ENCODE measurements at regions not wholly inside any gene's neighbourhood (a gene's known extent, or its start where the extent isn't known, plus 50 kb on each side); places are given as distances from the start of the nearest gene placed in this dataset.
A peak's percentile ranks its signal among the peaks of the same experiment; 100 is the strongest.

DNA sequence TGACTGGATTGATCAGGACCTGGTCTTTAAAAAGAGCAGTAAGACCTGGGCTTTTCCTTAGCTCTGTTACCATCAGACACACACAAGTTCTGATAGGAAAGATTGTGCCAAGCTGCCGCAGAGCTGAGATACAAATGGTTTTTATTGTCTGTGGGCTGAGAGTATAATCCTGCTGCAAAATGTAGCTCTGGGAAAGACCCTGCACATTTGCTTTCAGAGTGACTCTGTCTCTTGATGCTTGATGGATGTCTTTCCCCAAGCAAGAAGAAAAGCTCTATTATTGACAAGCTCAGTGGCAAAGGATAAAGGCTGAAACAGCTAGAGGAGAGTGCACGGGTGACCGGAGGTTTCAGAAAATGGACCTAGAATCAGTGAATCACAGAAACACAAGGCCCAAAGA is 95.3 kb upstream of the PARD3B start:
- Histone ChIP-seq H3K4me2 (no peak overlapping the region), H3K9me3 (no peaks in the 10 kb centered on the region), H3K27ac (no peak overlapping the region), H3K4me3 (no peak overlapping the region), H3K4me1 (peaks cover 27% of the 10 kb centered on the region)
- 89% methylated on average over 3 of the region's 3 CpGs for WGBS (ENCODE audit: missing lambda C conversion rate)
- ChIA-PET CTCF (no interaction called here), POLR2A (no interaction called here)
- no peak for FAIRE-seq
- no peak for TF ChIP-seq HOXB13 (CRISPR knock-in tag; IDR thresholded peaks at IDR 0.05; ENCODE audit: low read depth)
- TF ChIP-seq CEBPB (IDR thresholded peaks at IDR 0.05): no peak
- TF ChIP-seq NFE2L2 (conservative IDR thresholded peaks at IDR 0.05; ENCODE audit: low read length): no peak
- TF ChIP-seq, protein P1, sequence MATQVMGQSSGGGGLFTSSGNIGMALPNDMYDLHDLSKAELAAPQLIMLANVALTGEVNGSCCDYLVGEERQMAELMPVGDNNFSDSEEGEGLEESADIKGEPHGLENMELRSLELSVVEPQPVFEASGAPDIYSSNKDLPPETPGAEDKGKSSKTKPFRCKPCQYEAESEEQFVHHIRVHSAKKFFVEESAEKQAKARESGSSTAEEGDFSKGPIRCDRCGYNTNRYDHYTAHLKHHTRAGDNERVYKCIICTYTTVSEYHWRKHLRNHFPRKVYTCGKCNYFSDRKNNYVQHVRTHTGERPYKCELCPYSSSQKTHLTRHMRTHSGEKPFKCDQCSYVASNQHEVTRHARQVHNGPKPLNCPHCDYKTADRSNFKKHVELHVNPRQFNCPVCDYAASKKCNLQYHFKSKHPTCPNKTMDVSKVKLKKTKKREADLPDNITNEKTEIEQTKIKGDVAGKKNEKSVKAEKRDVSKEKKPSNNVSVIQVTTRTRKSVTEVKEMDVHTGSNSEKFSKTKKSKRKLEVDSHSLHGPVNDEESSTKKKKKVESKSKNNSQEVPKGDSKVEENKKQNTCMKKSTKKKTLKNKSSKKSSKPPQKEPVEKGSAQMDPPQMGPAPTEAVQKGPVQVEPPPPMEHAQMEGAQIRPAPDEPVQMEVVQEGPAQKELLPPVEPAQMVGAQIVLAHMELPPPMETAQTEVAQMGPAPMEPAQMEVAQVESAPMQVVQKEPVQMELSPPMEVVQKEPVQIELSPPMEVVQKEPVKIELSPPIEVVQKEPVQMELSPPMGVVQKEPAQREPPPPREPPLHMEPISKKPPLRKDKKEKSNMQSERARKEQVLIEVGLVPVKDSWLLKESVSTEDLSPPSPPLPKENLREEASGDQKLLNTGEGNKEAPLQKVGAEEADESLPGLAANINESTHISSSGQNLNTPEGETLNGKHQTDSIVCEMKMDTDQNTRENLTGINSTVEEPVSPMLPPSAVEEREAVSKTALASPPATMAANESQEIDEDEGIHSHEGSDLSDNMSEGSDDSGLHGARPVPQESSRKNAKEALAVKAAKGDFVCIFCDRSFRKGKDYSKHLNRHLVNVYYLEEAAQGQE (IDR thresholded peaks at IDR 0.05): no peak
- no peak for DNase-seq (ENCODE audit: low read depth in 1 of 2, low spot score in 1 of 2)
- ATAC-seq: no peak

DNA sequence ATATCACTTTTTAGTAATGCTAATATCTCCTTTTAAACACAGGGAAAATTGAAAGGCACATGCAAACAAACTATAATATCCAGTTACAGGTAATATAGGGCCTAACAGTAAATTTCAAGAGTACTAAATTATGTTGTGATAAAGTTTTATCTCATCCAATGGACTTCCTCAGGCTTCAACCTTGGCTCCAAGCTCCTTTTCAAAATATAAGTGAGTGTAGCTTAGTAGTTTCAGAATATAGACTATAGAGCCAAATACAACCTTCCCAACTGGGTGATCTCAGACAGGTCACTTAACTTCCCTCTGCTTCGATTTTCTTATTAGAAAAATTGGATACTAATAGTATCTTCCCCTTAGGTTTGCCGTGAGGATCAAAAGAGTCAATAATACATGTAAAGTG is 93.5 kb upstream of the PARD3B start:
- ATAC-seq (no peak), DNase-seq (ENCODE audit: low read depth in 1 of 2, low spot score in 1 of 2) (no peak), FAIRE-seq (no peak)
- Histone ChIP-seq H3K9me3 (no peaks in the 10 kb centered on the region), H3K4me1 (peaks cover 27% of the 10 kb centered on the region), H3K4me2 (peak overlapping the region; percentile 83), H3K4me3 (no peak overlapping the region), H3K27ac (peak overlapping the region; percentile 3 to 59; a peak in 2 of 6 replicates)
- CTCF ChIA-PET: interaction anchor here (1.0 kb wide), 1 partner anchor 10 kb away, joined by 4 read pairs; no protein-coding TSS in a partner anchor
- WGBS (ENCODE audit: missing lambda C conversion rate): 52% methylated on average over 2 of the region's 2 CpGs
- TF ChIP-seq, protein P2, sequence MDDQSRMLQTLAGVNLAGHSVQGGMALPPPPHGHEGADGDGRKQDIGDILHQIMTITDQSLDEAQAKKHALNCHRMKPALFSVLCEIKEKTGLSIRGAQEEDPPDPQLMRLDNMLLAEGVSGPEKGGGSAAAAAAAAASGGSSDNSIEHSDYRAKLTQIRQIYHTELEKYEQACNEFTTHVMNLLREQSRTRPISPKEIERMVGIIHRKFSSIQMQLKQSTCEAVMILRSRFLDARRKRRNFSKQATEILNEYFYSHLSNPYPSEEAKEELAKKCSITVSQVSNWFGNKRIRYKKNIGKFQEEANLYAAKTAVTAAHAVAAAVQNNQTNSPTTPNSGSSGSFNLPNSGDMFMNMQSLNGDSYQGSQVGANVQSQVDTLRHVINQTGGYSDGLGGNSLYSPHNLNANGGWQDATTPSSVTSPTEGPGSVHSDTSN (IDR thresholded peaks at IDR 0.05): no peak
- TF ChIP-seq ZNF302 (CRISPR knock-in tag; IDR thresholded peaks at IDR 0.05) (no peak), TP53 (CRISPR knock-in tag; IDR thresholded peaks at IDR 0.05) (no peak), TFCP2L1 (CRISPR knock-in tag; IDR thresholded peaks at IDR 0.05) (no peak), HOXA7 (CRISPR knock-in tag; IDR thresholded peaks at IDR 0.05) (no peak), PHF8 (IDR thresholded peaks at IDR 0.05; ENCODE audit: borderline replicate concordance, low read depth) (no peak), ZC3H11A (IDR thresholded peaks at IDR 0.05) (no peak), NPAS2 (CRISPR knock-in tag; IDR thresholded peaks at IDR 0.05; ENCODE audit: borderline replicate concordance) (no peak), HOXB13 (CRISPR knock-in tag; IDR thresholded peaks at IDR 0.05; ENCODE audit: low read depth) (no peak), CHD4 (IDR thresholded peaks at IDR 0.05; ENCODE audit: borderline replicate concordance) (no peak), RNF2 (IDR thresholded peaks at IDR 0.05; ENCODE audit: borderline replicate concordance, low read depth) (no peak), HOXB5 (CRISPR knock-in tag; IDR thresholded peaks at IDR 0.05) (no peak), RFX5 (IDR thresholded peaks at IDR 0.05) (no peak), KDM5A (IDR thresholded peaks at IDR 0.05) (no peak), HEYL (CRISPR knock-in tag; IDR thresholded peaks at IDR 0.05) (no peak), GATA3 (IDR thresholded peaks at IDR 0.05; ENCODE audit: borderline replicate concordance) (no peak), EHMT2 (IDR thresholded peaks at IDR 0.05; ENCODE audit: low read depth) (no peak), CEBPB (IDR thresholded peaks at IDR 0.05) (no peak)
- TF ChIP-seq, protein P3, sequence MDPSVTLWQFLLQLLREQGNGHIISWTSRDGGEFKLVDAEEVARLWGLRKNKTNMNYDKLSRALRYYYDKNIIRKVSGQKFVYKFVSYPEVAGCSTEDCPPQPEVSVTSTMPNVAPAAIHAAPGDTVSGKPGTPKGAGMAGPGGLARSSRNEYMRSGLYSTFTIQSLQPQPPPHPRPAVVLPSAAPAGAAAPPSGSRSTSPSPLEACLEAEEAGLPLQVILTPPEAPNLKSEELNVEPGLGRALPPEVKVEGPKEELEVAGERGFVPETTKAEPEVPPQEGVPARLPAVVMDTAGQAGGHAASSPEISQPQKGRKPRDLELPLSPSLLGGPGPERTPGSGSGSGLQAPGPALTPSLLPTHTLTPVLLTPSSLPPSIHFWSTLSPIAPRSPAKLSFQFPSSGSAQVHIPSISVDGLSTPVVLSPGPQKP (IDR thresholded peaks at IDR 0.05; ENCODE audit: low read depth, low read length): no peak
- TF ChIP-seq, protein P4, sequence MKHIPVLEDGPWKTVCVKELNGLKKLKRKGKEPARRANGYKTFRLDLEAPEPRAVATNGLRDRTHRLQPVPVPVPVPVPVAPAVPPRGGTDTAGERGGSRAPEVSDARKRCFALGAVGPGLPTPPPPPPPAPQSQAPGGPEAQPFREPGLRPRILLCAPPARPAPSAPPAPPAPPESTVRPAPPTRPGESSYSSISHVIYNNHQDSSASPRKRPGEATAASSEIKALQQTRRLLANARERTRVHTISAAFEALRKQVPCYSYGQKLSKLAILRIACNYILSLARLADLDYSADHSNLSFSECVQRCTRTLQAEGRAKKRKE (CRISPR knock-in tag; IDR thresholded peaks at IDR 0.05; ENCODE audit: low read depth): no peak
- POLR2A ChIA-PET: no interaction called here
